ENCODE measurements at regions not wholly inside any gene's neighbourhood (a gene's known extent, or its start where the extent isn't known, plus 50 kb on each side); places are given as distances from the start of the nearest gene placed in this dataset.

- no peak overlapping the region for H3K9ac ChIP-seq (ENCODE audit: low read depth, low read length)
- H3K27ac ChIP-seq (ENCODE audit: low read depth, low read length), result no peak overlapping the region
- no peaks in the 10 kb centered on the region for H3K36me3 ChIP-seq (ENCODE audit: insufficient read depth, low read length)
- no peaks in the 10 kb centered on the region for H3K9me3 ChIP-seq (ENCODE audit: insufficient read depth, low read depth, low read length)
- no peak overlapping the region for H3K4me3 ChIP-seq (ENCODE audit: low read length)
- 77% methylated on average over 14 of the region's 14 CpGs for WGBS
- no peaks in the 10 kb centered on the region for H3K4me1 ChIP-seq (ENCODE audit: insufficient read depth, low read length)
- no peaks in the 10 kb centered on the region for H3K27me3 ChIP-seq (ENCODE audit: insufficient read depth, low read length)
Measured at GRCh38 chr10:131018886-131019500, 292.5 kb downstream of the TCERG1L start.

GRCh38 chr10:131019696-131020095 is 291.8 kb downstream of the TCERG1L start:
- Histone ChIP-seq H3K27me3 (ENCODE audit: insufficient read depth, low read length) (no peaks in the 10 kb centered on the region), H3K9me3 (ENCODE audit: insufficient read depth, low read depth, low read length) (no peaks in the 10 kb centered on the region), H3K36me3 (ENCODE audit: insufficient read depth, low read length) (no peaks in the 10 kb centered on the region), H3K9ac (ENCODE audit: low read depth, low read length) (no peak overlapping the region), H3K27ac (ENCODE audit: low read depth, low read length) (no peak overlapping the region), H3K4me3 (ENCODE audit: low read length) (no peak overlapping the region), H3K4me1 (ENCODE audit: insufficient read depth, low read length) (no peaks in the 10 kb centered on the region)
- 87% methylated on average over 11 of the region's 11 CpGs for WGBS

- H3K4me1 ChIP-seq (ENCODE audit: insufficient read depth, low read length), result no peaks in the 10 kb centered on the region
- no peak overlapping the region for H3K9ac ChIP-seq (ENCODE audit: low read depth, low read length)
- WGBS, result 75% methylated on average over 6 of the region's 7 CpGs
- H3K4me3 ChIP-seq (ENCODE audit: low read length), result no peak overlapping the region
- H3K27ac ChIP-seq (ENCODE audit: low read depth, low read length), result no peak overlapping the region
- H3K9me3 ChIP-seq (ENCODE audit: insufficient read depth, low read depth, low read length), result no peaks in the 10 kb centered on the region
- no peaks in the 10 kb centered on the region for H3K36me3 ChIP-seq (ENCODE audit: insufficient read depth, low read length)
- no peaks in the 10 kb centered on the region for H3K27me3 ChIP-seq (ENCODE audit: insufficient read depth, low read length)
Measured at GRCh38 chr10:131020775-131021174, 290.7 kb downstream of the TCERG1L start.

- Histone ChIP-seq H3K9me3 (ENCODE audit: insufficient read depth, low read depth, low read length) (no peaks in the 10 kb centered on the region), H3K9ac (ENCODE audit: low read depth, low read length) (no peak overlapping the region), H3K27ac (ENCODE audit: low read depth, low read length) (no peak overlapping the region), H3K4me1 (ENCODE audit: insufficient read depth, low read length) (no peaks in the 10 kb centered on the region), H3K27me3 (ENCODE audit: insufficient read depth, low read length) (no peaks in the 10 kb centered on the region), H3K4me3 (ENCODE audit: low read length) (no peak overlapping the region), H3K36me3 (ENCODE audit: insufficient read depth, low read length) (no peaks in the 10 kb centered on the region)
- 89% methylated on average over 16 of the region's 16 CpGs for WGBS
Measured at GRCh38 chr10:131021246-131021895, 290.1 kb downstream of the TCERG1L start.

- Histone ChIP-seq H3K9me3 (ENCODE audit: insufficient read depth, low read depth, low read length) (no peaks in the 10 kb centered on the region), H3K27me3 (ENCODE audit: insufficient read depth, low read length) (no peaks in the 10 kb centered on the region), H3K36me3 (ENCODE audit: insufficient read depth, low read length) (no peaks in the 10 kb centered on the region), H3K4me1 (ENCODE audit: insufficient read depth, low read length) (no peaks in the 10 kb centered on the region), H3K4me3 (ENCODE audit: low read length) (no peak overlapping the region), H3K9ac (ENCODE audit: low read depth, low read length) (no peak overlapping the region), H3K27ac (ENCODE audit: low read depth, low read length) (no peak overlapping the region)
- WGBS, result 84% methylated on average over 4 of the region's 4 CpGs
Measured at GRCh38 chr10:131021969-131022368, 289.6 kb downstream of the TCERG1L start.

GRCh38 chr10:131022369-131022768 is 289.2 kb downstream of the TCERG1L start:
- Histone ChIP-seq H3K9ac (ENCODE audit: low read depth, low read length) (no peak overlapping the region), H3K4me3 (ENCODE audit: low read length) (no peak overlapping the region), H3K9me3 (ENCODE audit: insufficient read depth, low read depth, low read length) (no peaks in the 10 kb centered on the region), H3K4me1 (ENCODE audit: insufficient read depth, low read length) (no peaks in the 10 kb centered on the region), H3K27me3 (ENCODE audit: insufficient read depth, low read length) (no peaks in the 10 kb centered on the region), H3K27ac (ENCODE audit: low read depth, low read length) (no peak overlapping the region), H3K36me3 (ENCODE audit: insufficient read depth, low read length) (no peaks in the 10 kb centered on the region)
- 94% methylated on average over 10 of the region's 10 CpGs for WGBS

GRCh38 chr10:131022981-131023380 is 288.5 kb downstream of the TCERG1L start:
- H3K27me3 ChIP-seq (ENCODE audit: insufficient read depth, low read length), result no peaks in the 10 kb centered on the region
- H3K27ac ChIP-seq (ENCODE audit: low read depth, low read length), result no peak overlapping the region
- H3K9me3 ChIP-seq (ENCODE audit: insufficient read depth, low read depth, low read length), result no peaks in the 10 kb centered on the region
- H3K4me3 ChIP-seq (ENCODE audit: low read length), result no peak overlapping the region
- H3K36me3 ChIP-seq (ENCODE audit: insufficient read depth, low read length), result no peaks in the 10 kb centered on the region
- WGBS, result 75% methylated on average over 5 of the region's 5 CpGs
- H3K9ac ChIP-seq (ENCODE audit: low read depth, low read length), result no peak overlapping the region
- no peaks in the 10 kb centered on the region for H3K4me1 ChIP-seq (ENCODE audit: insufficient read depth, low read length)

GRCh38 chr10:131024259-131025131 is 287.0 kb downstream of the TCERG1L start:
- Histone ChIP-seq H3K36me3 (ENCODE audit: insufficient read depth, low read length) (no peaks in the 10 kb centered on the region), H3K9ac (ENCODE audit: low read depth, low read length) (no peak overlapping the region), H3K27ac (ENCODE audit: low read depth, low read length) (no peak overlapping the region), H3K9me3 (ENCODE audit: insufficient read depth, low read depth, low read length) (no peaks in the 10 kb centered on the region), H3K4me3 (ENCODE audit: low read length) (no peak overlapping the region), H3K27me3 (ENCODE audit: insufficient read depth, low read length) (no peaks in the 10 kb centered on the region), H3K4me1 (ENCODE audit: insufficient read depth, low read length) (no peaks in the 10 kb centered on the region)
- WGBS, result 91% methylated on average over 16 of the region's 17 CpGs

GRCh38 chr10:131025333-131025732 is 286.2 kb downstream of the TCERG1L start:
- Histone ChIP-seq H3K36me3 (ENCODE audit: insufficient read depth, low read length) (no peaks in the 10 kb centered on the region), H3K27ac (ENCODE audit: low read depth, low read length) (no peak overlapping the region), H3K9me3 (ENCODE audit: insufficient read depth, low read depth, low read length) (no peaks in the 10 kb centered on the region), H3K27me3 (ENCODE audit: insufficient read depth, low read length) (no peaks in the 10 kb centered on the region), H3K4me3 (ENCODE audit: low read length) (no peak overlapping the region), H3K4me1 (ENCODE audit: insufficient read depth, low read length) (no peaks in the 10 kb centered on the region), H3K9ac (ENCODE audit: low read depth, low read length) (no peak overlapping the region)
- WGBS, result 87% methylated on average over 9 of the region's 9 CpGs

- H3K27me3 ChIP-seq (ENCODE audit: insufficient read depth, low read length), result no peaks in the 10 kb centered on the region
- no peak overlapping the region for H3K4me3 ChIP-seq (ENCODE audit: low read length)
- WGBS, result 78% methylated on average over 7 of the region's 7 CpGs
- H3K36me3 ChIP-seq (ENCODE audit: insufficient read depth, low read length), result no peaks in the 10 kb centered on the region
- no peaks in the 10 kb centered on the region for H3K9me3 ChIP-seq (ENCODE audit: insufficient read depth, low read depth, low read length)
- no peak overlapping the region for H3K9ac ChIP-seq (ENCODE audit: low read depth, low read length)
- H3K4me1 ChIP-seq (ENCODE audit: insufficient read depth, low read length), result no peaks in the 10 kb centered on the region
- no peak overlapping the region for H3K27ac ChIP-seq (ENCODE audit: low read depth, low read length)
Measured at GRCh38 chr10:131027256-131027655, 284.3 kb downstream of the TCERG1L start.

GRCh38 chr10:131031346-131031745 is 280.2 kb downstream of the TCERG1L start:
- Histone ChIP-seq H3K36me3 (ENCODE audit: insufficient read depth, low read length) (no peaks in the 10 kb centered on the region), H3K4me1 (ENCODE audit: insufficient read depth, low read length) (peaks cover 8% of the 10 kb centered on the region; the same call in 1 of the 2 replicates), H3K9me3 (ENCODE audit: insufficient read depth, low read depth, low read length) (no peaks in the 10 kb centered on the region), H3K27ac (ENCODE audit: low read depth, low read length) (no peak overlapping the region), H3K27me3 (ENCODE audit: insufficient read depth, low read length) (no peaks in the 10 kb centered on the region), H3K9ac (ENCODE audit: low read depth, low read length) (no peak overlapping the region), H3K4me3 (ENCODE audit: low read length) (no peak overlapping the region)
- 87% methylated on average over 14 of the region's 14 CpGs for WGBS

Data from HUES64 (cell line).